Esophagus muscularis mucosa (tissue), 4 donors: ENCODE measurements at regions not wholly inside any gene's neighbourhood (a gene's known extent, or its start where the extent isn't known, plus 50 kb on each side); places are given as distances from the start of the nearest gene placed in this dataset.

Experiments used
- EP300 ChIP-seq: sonication (generic); formaldehyde crosslinking; IDR thresholded peaks from one replicate; pipeline ENCODE4 v1.6.1; 2017; ENCODE audit warnings: antibody characterized with exemption
- POLR2A ChIP-seq: fragments of 450-650 bp; IDR thresholded peaks from one replicate; pipeline ENCODE4 v1.6.1; 2017; ENCODE audit warnings: antibody characterized with exemption, moderate library complexity, mild to moderate bottlenecking, low read depth
- POLR2AphosphoS5 ChIP-seq, 2 donors: sonication (generic); formaldehyde crosslinking; IDR thresholded peaks; one replicate each; pipeline ENCODE4 v1.6.1; 2017; ENCODE audit warnings: antibody characterized with exemption in 2 of 2
- TF ChIP-seq, protein P1 (sequence below), 3 experiments: fragments of 200-600 bp in 2 of 3; fragments of 450-650 bp in 1 of 3; sonication (generic) in 2 of 3; IDR thresholded peaks; one replicate each; pipeline ENCODE4 v1.5.1; 2017 to 2019; ENCODE audit warnings: antibody characterized with exemption in 3 of 3, mild to moderate bottlenecking in 2 of 3, moderate library complexity in 1 of 3

DNA sequence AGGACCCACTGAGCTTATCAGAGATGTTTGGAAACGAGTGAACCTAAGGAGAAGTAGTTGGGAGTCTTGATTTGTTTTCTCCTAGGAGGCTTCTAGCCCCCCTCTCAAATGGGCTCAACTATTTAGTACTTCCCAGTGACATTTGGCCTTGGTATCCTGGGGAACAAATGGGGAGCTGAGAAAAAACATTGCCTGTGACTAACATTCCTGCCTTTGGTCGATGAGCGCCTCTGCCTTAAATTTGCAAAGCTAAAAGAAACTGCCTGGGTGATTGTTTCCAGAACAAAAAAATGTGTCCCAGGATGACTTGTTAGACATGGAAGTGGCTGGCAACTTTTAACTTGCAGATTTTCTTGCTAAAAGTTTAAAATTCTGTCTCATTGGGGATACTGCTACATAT is 58.8 kb upstream of the IGFBP7 start:
- TF ChIP-seq POLR2A = no peak
- TF ChIP-seq, protein P1, sequence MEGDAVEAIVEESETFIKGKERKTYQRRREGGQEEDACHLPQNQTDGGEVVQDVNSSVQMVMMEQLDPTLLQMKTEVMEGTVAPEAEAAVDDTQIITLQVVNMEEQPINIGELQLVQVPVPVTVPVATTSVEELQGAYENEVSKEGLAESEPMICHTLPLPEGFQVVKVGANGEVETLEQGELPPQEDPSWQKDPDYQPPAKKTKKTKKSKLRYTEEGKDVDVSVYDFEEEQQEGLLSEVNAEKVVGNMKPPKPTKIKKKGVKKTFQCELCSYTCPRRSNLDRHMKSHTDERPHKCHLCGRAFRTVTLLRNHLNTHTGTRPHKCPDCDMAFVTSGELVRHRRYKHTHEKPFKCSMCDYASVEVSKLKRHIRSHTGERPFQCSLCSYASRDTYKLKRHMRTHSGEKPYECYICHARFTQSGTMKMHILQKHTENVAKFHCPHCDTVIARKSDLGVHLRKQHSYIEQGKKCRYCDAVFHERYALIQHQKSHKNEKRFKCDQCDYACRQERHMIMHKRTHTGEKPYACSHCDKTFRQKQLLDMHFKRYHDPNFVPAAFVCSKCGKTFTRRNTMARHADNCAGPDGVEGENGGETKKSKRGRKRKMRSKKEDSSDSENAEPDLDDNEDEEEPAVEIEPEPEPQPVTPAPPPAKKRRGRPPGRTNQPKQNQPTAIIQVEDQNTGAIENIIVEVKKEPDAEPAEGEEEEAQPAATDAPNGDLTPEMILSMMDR (IDR thresholded peaks at IDR 0.05) = no peak
- no peak for TF ChIP-seq POLR2AphosphoS5 (IDR thresholded peaks at IDR 0.05)
- TF ChIP-seq EP300 = no peak
